GM19351 (cell line): ENCODE measurements at regions not wholly inside any gene's neighbourhood (a gene's known extent, or its start where the extent isn't known, plus 50 kb on each side); places are given as distances from the start of the nearest gene placed in this dataset.
"Not testable (repeated sequence)": the region's sequence is repeated elsewhere in the genome, so short reads cannot be mapped to it uniquely, and the experiment has no call there.

Experiments used
- ATAC-seq: cut with Tn5 transposase; IDR thresholded peaks from one replicate; pipeline ENCODE4 v1.9.1; 2021; ENCODE audit warnings: mild to moderate bottlenecking, moderate library complexity; ENCODE audit not compliant: unreplicated experiment

DNA sequence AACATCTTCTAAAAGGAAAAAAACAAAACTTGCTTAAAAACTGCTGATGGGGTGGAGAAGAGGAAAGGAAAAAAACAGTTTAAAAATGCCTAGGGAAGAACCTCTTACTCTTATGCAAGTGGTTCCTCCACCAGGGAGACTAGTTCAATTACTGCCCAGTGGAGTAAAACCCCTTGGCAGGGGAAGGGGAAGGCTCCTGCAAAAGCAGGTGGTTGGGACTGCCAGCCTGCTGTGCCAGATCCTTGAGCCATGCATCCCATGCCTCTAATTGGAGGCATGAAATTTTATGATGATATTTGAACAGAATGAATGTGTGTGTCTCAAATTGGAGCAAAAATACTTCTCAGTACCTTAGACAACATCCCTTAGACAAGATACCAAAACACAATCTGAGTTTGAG, 118.8 kb downstream of the FSCB start:
- no peak for ATAC-seq

DNA sequence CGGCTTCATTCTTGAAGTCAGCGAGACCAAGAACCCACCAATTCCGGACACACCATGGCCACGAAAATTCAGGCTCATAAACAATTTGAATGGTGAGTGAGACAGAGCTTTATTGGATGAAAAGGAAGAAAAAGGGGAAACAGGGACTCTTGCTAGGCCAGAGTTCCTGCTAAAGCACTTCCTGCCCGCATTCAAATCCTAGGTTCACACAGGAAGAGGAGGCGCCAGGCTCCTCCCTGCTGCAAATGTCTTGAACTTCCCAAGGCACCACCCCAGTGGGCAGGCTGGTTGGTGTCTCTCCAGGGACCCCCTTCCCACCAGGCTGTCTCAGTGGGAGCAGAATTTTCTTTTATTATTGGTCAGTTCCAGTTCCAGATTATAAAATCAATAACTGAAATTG, 121.2 kb downstream of the FSCB start:
- no peak for ATAC-seq

DNA sequence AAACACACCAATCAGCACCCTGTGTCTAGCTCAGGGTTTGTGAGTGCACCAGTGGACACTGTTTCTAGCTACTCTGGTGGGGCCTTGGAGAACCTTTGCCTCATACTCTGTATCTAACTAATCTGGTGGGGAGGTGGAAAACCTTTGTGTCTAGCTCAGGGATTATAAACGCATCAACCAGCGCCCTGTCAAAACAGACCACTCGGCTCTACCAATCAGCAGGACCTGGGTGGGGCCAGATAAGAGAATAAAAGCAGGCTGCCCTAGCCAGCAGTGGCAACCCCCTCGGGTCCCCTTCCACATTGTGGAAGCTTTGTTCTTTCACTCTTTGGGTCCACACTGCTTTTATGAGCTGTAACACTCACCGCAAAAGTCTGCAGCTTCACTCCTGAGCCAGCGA, 121.8 kb downstream of the FSCB start:
- not testable (repeated sequence) for ATAC-seq

DNA sequence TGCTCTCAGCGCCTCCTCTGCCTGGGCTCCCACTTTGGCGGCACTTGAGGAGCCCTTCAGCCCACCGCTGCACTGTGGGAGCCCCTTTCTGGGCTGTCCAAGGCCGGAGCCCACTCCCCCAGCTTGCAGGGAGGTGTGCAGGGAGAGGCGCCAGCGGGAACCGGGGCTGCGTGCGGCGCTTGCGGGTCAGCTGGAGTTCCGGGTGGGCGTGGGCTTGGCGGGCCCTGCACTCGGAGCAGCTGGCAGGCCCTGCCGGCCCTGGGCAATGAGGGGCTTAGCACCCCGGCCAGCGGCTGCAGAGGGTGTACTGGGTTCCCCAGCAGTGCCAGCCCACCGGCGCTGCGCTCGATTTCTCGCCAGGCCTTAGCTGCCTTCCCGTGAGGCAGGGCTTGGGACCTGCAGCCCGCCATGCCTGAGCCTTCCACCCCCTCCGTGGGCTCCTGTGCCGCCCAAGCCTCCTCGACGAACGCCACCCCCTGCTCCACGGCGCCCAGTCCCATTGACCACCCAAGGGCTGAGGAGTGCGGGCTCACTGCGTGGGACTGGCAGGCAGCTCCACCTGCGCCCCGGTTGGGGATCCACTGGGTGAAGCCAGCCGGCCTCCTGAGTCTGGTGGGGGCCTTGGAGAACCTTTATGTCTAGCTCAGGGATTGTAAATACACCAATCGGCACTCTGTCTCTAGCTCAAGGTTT, 122.3 kb downstream of the FSCB start:
- ATAC-seq, result not testable (repeated sequence)

DNA sequence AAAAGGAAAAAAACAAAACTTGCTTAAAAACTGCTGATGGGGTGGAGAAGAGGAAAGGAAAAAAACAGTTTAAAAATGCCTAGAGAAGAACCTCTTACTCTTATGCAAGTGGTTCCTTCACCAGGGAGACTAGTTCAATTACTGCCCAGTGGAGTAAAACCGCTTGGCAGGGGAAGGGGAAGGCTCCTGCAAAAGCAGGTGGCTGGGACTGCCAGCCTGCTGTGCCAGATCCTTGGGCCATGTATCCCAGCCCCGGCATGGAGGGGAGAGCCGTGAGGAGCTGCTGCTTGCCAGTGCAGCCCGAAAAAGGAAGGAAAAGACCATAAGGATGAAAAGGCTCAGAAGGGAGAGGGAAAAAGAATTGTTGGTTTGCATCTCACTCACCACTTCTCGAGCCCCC, 123.0 kb downstream of the FSCB start:
- no peak for ATAC-seq

DNA sequence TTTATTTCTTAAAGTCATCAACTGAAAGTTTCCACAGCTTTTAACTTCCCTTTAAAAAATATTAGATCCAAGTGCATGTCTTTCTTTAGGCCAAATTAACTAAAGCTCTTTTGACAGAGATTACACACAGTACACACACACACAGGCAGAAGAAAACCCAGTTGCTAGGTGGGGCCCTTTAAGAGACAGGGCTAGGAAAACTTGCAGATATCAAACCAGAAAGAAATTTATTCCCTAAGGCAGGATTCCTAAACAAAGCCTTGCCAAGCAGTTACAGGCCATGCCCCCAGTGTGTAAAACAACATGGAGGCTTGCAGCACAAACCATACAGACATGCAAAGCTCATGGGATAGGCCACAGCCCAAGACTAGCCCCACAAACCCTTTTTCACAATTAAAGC, 123.4 kb downstream of the FSCB start:
- no peak for ATAC-seq

DNA sequence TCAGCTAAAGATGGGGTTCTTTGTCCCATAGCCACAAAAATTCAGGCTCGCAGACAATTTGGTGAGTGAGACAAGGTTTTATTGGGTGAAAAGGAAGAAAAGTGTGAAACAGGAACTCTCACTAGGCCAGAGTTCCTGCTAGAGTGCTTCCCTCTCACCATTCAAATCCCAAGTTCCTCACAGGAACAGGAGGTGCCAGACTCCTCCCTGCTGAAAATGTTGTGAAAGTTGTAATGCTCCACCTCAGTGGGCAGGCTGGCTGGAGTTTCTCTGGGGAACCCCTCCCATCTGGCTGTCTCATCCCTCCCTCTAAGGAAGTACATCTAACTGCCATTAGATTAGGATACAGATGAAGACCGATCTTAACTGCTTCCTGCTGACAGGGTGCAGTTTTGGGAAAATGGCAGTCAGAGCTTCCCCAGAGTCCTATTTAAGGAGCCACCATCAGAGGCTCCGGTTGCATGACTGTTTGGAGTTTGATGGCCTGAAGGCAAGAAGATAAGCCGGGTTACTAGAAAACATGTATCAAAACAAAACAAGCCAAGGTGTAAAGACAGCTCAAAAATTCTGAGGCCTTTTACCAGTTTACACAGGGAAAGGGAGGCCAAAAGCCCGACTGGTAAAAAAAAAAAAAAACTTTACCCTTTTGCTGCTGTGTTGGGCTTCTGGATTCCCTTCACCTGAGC, 127.6 kb downstream of the FSCB start:
- no peak for ATAC-seq

DNA sequence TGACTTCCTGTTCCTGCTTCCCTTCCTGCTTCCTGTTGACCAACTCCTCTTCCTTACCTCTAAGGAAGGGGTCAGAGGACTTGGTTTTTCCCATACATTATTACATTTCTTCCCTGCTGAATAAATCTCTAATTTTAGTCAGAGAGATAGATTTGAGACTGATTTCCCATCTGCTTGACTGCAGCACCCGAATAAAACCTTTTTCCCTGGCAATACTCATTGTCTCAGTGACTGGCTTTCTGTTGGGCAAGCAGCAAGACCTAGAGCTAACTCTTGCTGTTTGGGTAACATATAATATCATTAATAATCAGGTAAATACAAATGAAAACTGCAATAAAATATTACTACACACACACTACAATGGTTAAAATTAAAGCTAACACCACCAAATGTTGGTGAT, 132.2 kb downstream of the FSCB start:
- ATAC-seq, result no peak

DNA sequence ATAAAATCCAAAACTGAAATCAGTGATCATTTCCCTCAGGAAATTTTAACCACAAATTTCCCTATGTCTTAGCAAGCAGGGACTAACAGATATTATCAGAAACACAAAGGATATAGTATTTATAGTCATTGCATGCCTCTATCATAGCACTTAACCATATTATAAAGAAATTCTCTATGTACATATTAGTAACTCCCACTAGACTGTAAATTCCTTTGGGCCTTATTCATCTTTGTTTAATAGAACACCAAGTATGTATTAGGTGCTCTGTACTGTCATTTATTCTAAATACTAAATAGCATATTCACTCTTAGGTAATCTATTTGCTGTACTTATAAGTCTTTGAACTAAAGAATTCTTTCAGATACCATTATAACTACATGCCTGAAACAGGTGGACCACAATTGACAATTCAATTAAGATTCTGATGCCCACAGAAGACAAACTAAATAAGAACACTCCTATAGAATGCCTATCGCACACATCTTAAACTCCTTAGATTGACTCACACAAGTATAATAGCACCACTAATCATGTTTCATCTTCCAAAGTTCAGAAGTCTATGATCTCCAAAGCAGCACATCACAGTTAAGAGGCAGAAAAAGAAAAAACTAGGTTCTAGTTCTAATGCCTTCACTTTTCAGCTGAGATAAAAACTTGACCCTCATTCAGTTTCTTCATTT, 134.1 kb downstream of the FSCB start:
- ATAC-seq, result no peak

DNA sequence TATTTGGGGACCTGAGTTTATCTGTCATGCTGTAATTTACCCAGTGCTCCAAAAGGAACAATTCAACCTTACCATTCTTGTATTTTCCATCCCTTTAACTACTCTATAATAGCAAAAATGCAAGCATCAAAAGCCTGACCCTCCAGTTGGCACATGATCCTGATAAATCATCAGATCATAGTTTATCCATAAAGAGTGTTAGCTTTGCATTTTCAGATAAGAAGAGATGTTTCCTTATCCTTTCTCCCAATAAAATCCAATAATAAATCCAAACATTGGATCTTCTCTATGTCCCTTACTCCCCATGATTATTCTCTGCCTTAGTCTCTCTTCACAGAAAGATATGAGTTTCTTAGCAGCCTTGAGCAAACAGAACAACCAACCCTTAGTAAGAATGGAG, 134.9 kb downstream of the FSCB start:
- no peak for ATAC-seq

DNA sequence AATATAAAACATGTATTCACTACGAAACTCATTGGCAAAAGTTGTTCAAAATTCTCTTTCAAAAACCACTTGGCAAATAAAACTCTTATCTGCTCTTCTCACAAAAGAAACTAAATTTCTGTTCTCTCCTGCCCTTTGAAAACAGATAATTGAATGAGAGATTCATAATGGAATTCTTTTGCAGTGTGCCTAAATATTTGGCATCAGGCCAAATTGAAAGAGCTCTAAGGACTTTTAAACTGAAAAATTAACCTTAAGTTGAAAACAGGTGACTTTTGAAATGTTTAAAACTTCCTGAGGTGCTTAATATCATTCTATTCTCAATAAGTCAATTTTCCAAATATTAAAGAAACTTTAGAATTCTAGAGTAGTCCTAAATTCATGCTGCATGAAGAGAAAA, 136.4 kb downstream of the FSCB start:
- no peak for ATAC-seq

DNA sequence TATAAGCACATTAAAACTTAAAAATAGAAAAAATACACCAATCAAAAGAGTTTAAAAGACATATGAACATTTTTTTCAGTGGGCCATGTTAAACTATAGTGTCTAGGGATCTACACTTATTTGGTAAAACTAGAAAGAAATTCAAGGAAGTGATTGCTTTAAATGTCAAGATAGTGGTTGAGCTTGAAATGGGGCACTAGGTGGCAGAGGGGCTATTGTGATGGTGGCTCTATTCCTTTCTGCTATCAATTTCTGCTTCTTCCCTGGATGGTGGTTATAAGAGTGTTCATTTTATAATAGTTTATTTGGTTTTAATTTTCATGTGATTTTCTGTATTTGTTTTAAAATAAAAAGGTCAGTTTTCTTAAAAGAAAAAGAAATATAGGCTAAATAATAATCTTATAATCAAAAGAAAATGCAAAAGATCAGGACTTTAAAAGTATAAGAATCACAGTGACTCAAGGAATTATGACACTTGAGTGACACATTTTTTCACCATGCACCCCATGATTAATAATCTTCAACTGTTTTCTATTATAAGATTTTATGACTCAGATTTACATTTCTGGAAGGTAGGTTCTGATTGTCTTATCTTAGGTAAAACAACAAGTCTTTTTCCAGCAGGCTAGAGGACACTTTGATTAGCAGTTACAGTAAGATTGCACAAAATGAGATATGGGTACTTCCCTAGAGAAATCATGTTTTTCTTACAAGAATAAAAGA, 137.5 kb downstream of the FSCB start:
- ATAC-seq, result no peak

DNA sequence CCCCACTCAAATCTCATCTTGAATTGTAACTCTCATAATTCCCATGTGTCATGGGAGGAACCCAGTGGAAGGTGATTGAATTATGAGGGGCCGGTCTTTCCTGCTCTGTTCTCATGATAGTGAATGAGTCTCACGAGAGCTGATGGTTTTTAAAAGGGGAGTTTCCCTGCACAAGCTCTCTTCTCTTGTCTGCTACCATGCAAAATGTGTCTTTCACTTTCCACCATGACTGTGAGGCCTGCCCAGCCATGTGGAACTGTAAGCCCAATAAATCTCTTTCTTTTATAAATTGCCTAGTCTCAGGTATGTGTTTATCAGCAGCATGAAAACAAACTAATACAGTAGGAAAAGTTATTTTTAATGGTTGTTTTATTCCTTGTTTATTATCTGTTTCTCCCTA, 146.0 kb downstream of the FSCB start:
- no peak for ATAC-seq

DNA sequence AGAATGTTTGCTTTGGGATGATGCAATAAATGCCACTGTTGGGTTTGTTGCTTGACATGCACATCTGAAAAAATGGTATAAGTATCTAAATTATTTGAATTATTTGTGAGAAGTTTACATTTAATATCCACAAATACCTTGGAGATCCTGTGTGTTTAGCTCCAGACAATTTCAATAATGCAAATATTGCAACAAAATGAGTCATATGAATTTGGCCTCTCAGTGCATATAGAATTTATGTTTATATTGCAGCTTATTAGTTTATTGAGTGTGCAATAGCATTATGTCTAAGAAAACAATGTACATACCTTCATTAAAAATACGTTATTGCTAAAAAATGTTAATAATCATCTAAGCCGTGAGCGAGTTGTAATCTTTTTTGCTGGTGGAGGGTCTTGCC, 153.3 kb downstream of the FSCB start:
- ATAC-seq, result no peak

DNA sequence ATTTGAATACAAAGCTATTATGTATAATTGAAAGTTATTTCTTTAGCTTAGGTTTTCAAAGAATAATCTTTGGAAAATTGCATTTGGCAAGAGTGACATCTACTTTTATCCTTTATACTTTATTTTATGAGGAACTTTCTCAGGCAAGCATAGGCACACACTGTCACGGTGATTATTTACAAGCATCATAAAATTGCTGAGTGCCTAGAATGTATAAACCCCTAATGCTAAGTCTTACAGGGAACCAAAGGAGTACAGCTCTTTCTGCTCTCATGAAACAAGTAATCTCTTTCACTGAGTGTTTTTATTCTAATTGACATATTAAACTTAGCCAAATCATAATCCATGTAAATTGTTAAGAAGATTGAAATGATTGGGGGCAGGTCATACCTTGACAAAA, 154.9 kb downstream of the FSCB start:
- ATAC-seq, result no peak

DNA sequence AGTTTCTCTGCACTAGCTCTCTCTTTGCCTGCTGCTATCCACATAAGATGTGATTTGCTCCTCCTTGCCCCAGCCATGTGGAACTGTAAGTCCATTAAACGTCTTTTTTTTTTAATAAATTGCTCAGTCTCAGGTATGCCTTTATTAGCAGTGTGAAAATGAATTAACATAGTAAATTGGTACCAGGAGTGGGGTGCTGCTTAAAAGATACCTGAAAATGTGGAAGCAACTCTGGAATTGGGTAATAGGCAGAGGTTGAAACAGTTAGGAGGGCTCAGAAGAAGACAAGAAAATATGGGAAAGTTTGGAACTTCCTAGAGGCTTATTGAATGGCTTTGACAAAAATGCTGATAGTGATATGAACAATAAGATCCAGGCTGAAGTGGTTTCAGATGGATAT, 159.8 kb downstream of the FSCB start:
- ATAC-seq, result no peak

DNA sequence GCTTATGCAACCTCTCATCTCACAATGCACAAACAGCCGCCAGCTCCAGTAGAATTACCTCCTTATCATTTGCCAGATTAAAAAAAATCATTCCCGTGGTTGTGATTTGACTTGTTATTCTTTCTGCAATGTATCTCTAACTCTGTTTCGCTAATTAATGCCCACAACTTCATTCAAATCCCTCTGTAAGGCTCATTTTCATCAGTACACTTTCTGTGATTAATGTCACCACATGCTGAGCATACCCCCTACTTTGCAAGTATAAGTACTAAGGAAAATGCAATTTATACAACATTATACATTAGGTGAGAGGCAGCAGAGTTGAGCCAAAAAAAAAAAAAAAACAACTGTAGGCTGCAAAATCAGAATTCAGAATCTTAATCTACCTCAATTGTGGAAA, 166.0 kb downstream of the FSCB start:
- ATAC-seq, result no peak

DNA sequence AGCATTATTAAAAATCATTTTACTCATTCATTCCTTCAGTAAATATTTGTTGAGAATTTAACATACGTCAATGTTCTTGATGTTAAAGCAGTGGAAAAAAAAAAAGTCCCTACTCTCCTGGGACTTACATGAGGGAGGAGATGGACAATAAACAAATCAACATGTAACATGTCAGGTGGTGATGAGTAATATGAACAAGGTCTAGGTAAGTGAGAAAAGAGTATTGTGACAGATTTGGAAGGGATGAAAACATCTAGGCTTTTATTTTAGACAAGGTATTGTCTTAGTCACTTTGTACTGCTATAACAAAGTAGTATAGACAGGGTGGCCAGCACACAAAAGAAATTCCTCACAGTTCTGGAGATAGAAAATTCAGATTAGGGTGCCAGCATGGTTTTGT, 167.2 kb downstream of the FSCB start:
- no peak for ATAC-seq

DNA sequence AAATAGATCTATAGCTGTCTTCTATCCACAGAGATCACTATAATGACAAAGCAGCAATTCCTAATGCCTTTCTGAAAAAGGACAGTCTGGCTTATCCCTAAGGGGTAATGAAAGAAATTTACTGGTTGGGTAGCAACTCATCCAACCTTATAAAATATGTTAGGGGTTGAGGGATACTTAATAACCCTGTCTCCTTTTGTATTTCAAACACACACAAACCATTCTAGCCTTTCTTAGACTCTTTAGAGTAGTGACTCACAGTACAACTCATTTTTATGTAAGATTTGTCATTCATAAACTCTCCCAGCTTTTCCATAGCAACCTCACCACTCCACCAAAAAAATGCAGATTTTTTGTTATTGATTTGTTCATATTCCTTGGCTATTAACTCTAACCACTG, 167.9 kb downstream of the FSCB start:
- ATAC-seq, result no peak

DNA sequence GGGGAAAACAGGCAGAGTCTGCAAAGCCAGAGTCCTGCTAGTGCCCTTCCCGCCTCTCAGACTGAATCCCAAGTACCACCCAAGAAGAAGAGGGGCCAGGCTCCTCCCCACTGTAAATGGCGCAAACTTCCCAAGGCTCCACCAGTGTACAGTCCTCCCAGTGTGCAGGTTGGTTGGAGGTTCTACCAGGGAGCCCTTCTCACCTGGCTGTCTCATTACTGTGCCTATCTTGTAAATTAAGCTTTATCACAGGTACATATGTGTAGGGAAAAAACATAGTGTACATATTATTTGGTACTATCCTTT, 189.7 kb downstream of the FSCB start:
- no peak for ATAC-seq

DNA sequence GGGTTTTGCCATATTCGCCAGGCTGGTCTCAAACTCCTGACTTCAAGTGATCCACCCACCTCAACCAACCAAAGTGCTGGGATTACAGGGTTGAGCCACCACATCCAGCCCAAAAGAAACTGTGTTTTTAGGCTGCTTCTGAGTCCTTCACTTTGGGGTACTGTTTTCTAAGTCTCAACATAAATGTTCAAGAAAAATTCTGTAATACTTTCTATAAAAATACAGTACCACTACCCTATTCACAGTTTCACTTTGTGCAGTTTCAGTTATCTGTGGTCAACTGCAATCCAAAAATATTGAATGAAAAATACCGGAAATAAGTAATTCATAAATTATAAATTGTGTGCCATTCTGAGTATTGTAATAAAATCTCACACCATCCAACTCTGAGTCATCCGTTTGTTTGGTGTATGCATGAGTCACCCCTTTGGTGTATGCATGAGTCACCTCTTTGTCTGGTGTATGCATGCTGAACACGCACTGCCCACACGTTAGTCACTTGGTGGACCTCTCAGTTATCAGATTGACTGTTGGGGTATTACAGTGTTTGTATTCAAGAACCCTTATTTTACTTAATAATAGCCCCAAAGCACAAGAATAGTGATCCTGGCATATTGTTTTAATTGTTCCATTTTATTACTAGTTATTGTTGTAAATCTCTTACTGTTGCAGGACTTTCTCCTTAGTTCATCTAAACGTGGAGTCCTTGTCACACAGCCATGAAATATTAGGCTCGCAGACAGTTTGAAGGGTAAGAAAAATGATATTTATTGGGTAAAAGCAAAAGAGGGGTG, 190.2 kb downstream of the FSCB start:
- no peak for ATAC-seq
